Right lobe of liver (tissue), 6 donors: ENCODE measurements at regions not wholly inside any gene's neighbourhood (a gene's known extent, or its start where the extent isn't known, plus 50 kb on each side); places are given as distances from the start of the nearest gene placed in this dataset.

Experiments
- ATAC-seq, 4 donors: fragments of 200-7000 bp; cut with Tn5 transposase; one replicate each; pipeline ENCODE4 v1.9.1; 2020; ENCODE audit warnings: mild to moderate bottlenecking in 4 of 4, moderate library complexity in 4 of 4
- DNase-seq, 3 donors: peaks; one replicate each; pipeline ENCODE4 v3.0.0-alpha.2; 2020
- H3K27ac ChIP-seq, 3 donors: fragments of 200-600 bp; one replicate each; pipeline ENCODE4 v1.8.0; 2022
- H3K27me3 ChIP-seq, 2 donors: fragments of 200-600 bp; one replicate each; pipeline ENCODE4 v1.8.0; 2022
- H3K36me3 ChIP-seq, 4 donors: fragments of 200-600 bp; sonication (generic) in 1 of 4; one replicate each; pipeline versions ENCODE4 v1.5.1 to v1.8.0; 2017 to 2022; ENCODE audit warnings: control low read depth in 1 of 4
- H3K4me1 ChIP-seq, 4 donors: fragments of 200-600 bp; sonication (generic) in 1 of 4; one replicate each; pipeline versions ENCODE4 v1.5.1 to v1.8.0; 2017 to 2022; ENCODE audit warnings: control low read depth in 1 of 4
- H3K4me3 ChIP-seq, 3 donors: fragments of 200-600 bp; one replicate each; pipeline ENCODE4 v1.8.0; 2022
- H3K9me3 ChIP-seq, 4 donors: fragments of 200-600 bp; sonication (generic) in 1 of 4; one replicate each; pipeline versions ENCODE4 v1.5.1 to v1.8.0; 2017 to 2022; ENCODE audit warnings: control low read depth in 1 of 4
- POLR2A ChIP-seq: fragments of 450-650 bp; IDR thresholded peaks from one replicate; pipeline ENCODE4 v1.6.1; 2017; ENCODE audit warnings: antibody characterized with exemption, mild to moderate bottlenecking
- WGBS: methylation state at CpG from one replicate; pipeline ENCODE4 v1.1.6; 2018; ENCODE audit warnings: low coverage, low lambda C conversion rate; ENCODE audit not compliant: insufficient coverage; ENCODE audit errors: missing lambda C conversion rate; 5-methylcytosine and 5-hydroxymethylcytosine counted together
- intact Hi-C, 2 donors: fragments of 100-400 bp; cut with DNase I; formaldehyde crosslinking; loops; one replicate each; pipeline versions ENCODE4 v1.11.2 to v1.14.1; 2022
- TF ChIP-seq, protein P1 (sequence below), 4 donors: fragments of 200-600 bp in 3 of 4; fragments of 450-650 bp in 1 of 4; IDR thresholded peaks; one replicate each; pipeline versions ENCODE4 v1.5.1 to v1.8.0; 2016 to 2022; ENCODE audit warnings: antibody characterized with exemption in 4 of 4, mild to moderate bottlenecking in 2 of 4
- donor health status: DM: no; HTN: yes; CAD: no.
- donor health status: DM: no; HTN: no; CAD: no.
- donor health status: DM: no; HTN: no; CAD: no.
- donor health status: DM: no; HTN: yes; CAD: no.
- donor health status: DM: no; HTN: yes; CAD: no.

DNA sequence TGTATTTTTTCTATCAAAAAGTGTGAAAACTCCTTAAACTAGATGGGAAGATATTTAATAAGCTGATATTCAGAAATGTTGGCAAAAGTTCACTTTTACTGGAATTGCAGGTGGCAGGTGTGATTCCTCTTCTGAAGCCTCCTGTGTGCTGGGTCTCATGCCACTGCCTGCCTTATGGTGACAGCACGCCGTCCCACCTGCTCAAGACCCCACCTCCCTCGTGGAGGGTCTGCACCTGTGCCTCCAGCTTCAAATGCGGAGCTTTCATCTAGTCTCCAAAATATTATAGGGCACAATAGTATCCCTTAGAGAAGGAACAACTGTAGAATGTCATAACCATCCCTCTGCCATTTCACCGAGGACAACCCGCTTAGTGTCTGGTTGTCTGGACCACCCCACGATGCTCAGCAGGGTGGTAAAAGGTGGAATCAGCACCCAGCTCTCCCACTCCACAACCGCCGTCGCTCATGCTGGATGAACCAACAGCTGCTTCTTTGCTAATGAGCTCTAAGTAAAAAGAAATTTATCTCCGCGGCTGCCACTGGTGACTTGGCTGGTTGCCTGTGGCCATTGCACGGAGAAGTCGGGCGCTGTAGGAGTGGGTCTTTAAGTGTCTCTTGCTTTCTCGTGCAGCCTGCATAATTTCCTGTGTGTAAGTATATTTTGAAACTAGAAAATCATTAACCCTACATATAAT lies 119.3 kb upstream of the TCERG1L start:
- TF ChIP-seq, protein P1, sequence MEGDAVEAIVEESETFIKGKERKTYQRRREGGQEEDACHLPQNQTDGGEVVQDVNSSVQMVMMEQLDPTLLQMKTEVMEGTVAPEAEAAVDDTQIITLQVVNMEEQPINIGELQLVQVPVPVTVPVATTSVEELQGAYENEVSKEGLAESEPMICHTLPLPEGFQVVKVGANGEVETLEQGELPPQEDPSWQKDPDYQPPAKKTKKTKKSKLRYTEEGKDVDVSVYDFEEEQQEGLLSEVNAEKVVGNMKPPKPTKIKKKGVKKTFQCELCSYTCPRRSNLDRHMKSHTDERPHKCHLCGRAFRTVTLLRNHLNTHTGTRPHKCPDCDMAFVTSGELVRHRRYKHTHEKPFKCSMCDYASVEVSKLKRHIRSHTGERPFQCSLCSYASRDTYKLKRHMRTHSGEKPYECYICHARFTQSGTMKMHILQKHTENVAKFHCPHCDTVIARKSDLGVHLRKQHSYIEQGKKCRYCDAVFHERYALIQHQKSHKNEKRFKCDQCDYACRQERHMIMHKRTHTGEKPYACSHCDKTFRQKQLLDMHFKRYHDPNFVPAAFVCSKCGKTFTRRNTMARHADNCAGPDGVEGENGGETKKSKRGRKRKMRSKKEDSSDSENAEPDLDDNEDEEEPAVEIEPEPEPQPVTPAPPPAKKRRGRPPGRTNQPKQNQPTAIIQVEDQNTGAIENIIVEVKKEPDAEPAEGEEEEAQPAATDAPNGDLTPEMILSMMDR (IDR thresholded peaks at IDR 0.05): no peak
- no peak for TF ChIP-seq POLR2A
- DNase-seq (no peak), ATAC-seq (no peak)
- no peaks in the 10 kb centered on the region for H3K36me3 ChIP-seq
- H3K4me1 ChIP-seq: no peaks in the 10 kb centered on the region
- no peaks in the 10 kb centered on the region for H3K9me3 ChIP-seq
- H3K27ac ChIP-seq: no peak overlapping the region
- no peak overlapping the region for H3K4me3 ChIP-seq
- 55% methylated on average over 11 of the region's 16 CpGs for WGBS
- intact Hi-C loops: no loop called here
- no peaks in the 10 kb centered on the region for H3K27me3 ChIP-seq

GRCh38 chr10:131431533-131431932 lies 120.0 kb upstream of the TCERG1L start:
- no peak overlapping the region for H3K4me3 ChIP-seq
- DNase-seq (no peak), ATAC-seq (no peak)
- WGBS: 46% methylated on average over 5 of the region's 7 CpGs
- no peaks in the 10 kb centered on the region for H3K9me3 ChIP-seq
- no peak overlapping the region for H3K27ac ChIP-seq
- H3K4me1 ChIP-seq: no peaks in the 10 kb centered on the region
- intact Hi-C loops: no loop called here
- no peaks in the 10 kb centered on the region for H3K27me3 ChIP-seq
- TF ChIP-seq, protein P1 (IDR thresholded peaks at IDR 0.05): no peak
- no peak for TF ChIP-seq POLR2A
- no peaks in the 10 kb centered on the region for H3K36me3 ChIP-seq

DNA sequence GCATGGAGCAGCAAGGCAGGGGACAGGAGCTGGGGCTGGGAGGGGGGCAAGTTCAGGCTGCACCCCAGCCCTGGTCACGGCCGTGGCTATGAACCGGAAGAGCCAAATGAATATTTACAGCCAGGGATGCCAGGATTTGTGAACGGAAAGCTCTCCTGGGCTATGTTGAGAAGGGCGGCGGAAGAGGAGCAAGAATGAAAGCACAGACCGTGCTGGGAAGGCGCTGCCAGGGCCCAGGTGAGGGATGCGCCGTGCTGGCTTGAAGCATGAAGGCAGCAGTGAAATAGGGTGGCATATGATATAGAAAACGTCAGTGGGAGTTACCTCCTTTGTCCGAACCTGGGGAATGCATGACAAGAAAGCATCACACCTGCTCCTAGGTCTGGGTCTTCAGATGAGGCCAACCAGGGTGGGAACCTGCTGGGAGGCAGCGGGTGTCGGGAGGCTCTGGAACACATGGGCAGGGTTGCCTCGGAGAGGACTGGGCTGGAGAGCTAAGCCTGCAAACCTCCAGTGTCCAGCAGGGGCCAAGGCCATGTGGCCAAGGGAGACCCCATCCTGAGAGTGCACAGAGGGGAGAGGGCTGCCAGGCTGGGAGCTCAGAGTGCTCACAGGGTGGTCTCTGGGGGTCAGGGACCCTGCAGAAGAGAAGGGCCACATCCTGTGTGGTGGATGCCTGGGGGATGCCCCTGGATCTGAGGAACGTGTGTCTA lies 120.6 kb upstream of the TCERG1L start:
- H3K36me3 ChIP-seq: no peaks in the 10 kb centered on the region
- no peaks in the 10 kb centered on the region for H3K27me3 ChIP-seq
- no peaks in the 10 kb centered on the region for H3K9me3 ChIP-seq
- DNase-seq: no peak
- TF ChIP-seq, protein P1 (IDR thresholded peaks at IDR 0.05): no peak
- TF ChIP-seq POLR2A: no peak
- no peak overlapping the region for H3K4me3 ChIP-seq
- no peaks in the 10 kb centered on the region for H3K4me1 ChIP-seq
- intact Hi-C loops: no loop called here
- ATAC-seq: no peak
- no peak overlapping the region for H3K27ac ChIP-seq
- 74% methylated on average over 13 of the region's 16 CpGs for WGBS

DNA sequence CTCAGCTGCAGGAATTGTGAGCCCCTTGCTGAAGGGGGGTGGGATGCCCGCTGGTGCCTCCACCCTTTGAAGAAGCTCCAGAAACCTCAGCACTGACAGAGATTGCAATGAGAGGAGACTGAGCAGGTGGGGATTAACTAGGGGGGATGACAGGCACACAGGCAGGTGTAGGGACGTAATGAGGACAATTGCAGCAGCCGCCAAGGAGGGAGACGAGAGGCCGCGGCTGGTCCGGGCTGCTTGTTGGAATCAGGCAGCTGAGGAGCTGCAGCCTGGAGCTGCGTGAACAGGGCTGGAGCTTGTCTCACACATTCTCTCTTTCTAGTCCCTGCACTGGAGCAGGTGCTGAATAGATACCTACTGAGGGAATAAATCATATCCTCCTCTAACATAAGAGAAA lies 122.0 kb upstream of the TCERG1L start:
- WGBS: 79% methylated on average over 5 of the region's 8 CpGs
- no peaks in the 10 kb centered on the region for H3K9me3 ChIP-seq
- DNase-seq (no peak), ATAC-seq (no peak)
- H3K4me1 ChIP-seq: no peaks in the 10 kb centered on the region
- no peak overlapping the region for H3K27ac ChIP-seq
- intact Hi-C loops: no loop called here
- H3K27me3 ChIP-seq: no peaks in the 10 kb centered on the region
- H3K4me3 ChIP-seq: no peak overlapping the region
- H3K36me3 ChIP-seq: no peaks in the 10 kb centered on the region
- no peak for TF ChIP-seq POLR2A
- TF ChIP-seq, protein P1 (IDR thresholded peaks at IDR 0.05): no peak
